ENCODE measurements at regions not wholly inside any gene's neighbourhood (a gene's known extent, or its start where the extent isn't known, plus 50 kb on each side); places are given as distances from the start of the nearest gene placed in this dataset.
"Not testable (repeated sequence)": the region's sequence is repeated elsewhere in the genome, so short reads cannot be mapped to it uniquely, and the experiment has no call there.

GRCh38 chr16:29602247-29602625 is 60.8 kb upstream of the SPN start:
- FAIRE-seq; intact Hi-C loops (cut with DNase I); H3K27me3 ChIP-seq (ENCODE audit: control insufficient read depth, insufficient read depth, low read length); H3K4me3 ChIP-seq (ENCODE audit: low read length in 3 of 3); H3K4me1 ChIP-seq (ENCODE audit: control insufficient read depth in 2 of 3, insufficient read depth in 2 of 3, low read depth in 1 of 3, low read length in 3 of 3); H3K27ac ChIP-seq (ENCODE audit: low read depth in 2 of 2, low read length in 2 of 2); H3K9ac ChIP-seq (ENCODE audit: low read length in 3 of 3); H3K36me3 ChIP-seq (ENCODE audit: control insufficient read depth in 2 of 3, insufficient read depth in 3 of 3, low read length in 3 of 3); H3K9me3 ChIP-seq (ENCODE audit: control insufficient read depth in 2 of 3, insufficient read depth in 1 of 3, low read length in 3 of 3): not testable (repeated sequence)
- peak in 4 of 5 donors; percentile 38 to 67 (median 54) for DNase-seq

GRCh38 chr16:29602683-29603088 is 60.4 kb upstream of the SPN start:
- FAIRE-seq; H3K4me3 ChIP-seq (ENCODE audit: low read length in 3 of 3); H3K27me3 ChIP-seq (ENCODE audit: control insufficient read depth, insufficient read depth, low read length); H3K9me3 ChIP-seq (ENCODE audit: control insufficient read depth in 2 of 3, insufficient read depth in 1 of 3, low read length in 3 of 3); H3K9ac ChIP-seq (ENCODE audit: low read length in 3 of 3); intact Hi-C loops (cut with DNase I); H3K27ac ChIP-seq (ENCODE audit: low read depth in 2 of 2, low read length in 2 of 2); H3K36me3 ChIP-seq (ENCODE audit: control insufficient read depth in 2 of 3, insufficient read depth in 3 of 3, low read length in 3 of 3); H3K4me1 ChIP-seq (ENCODE audit: control insufficient read depth in 2 of 3, insufficient read depth in 2 of 3, low read depth in 1 of 3, low read length in 3 of 3): not testable (repeated sequence)
- peak in 1 of 5 donors; percentile 35 for DNase-seq

GRCh38 chr16:29604631-29605549 is 58.2 kb upstream of the SPN start:
- H3K9ac ChIP-seq (ENCODE audit: low read length in 3 of 3); H3K9me3 ChIP-seq (ENCODE audit: control insufficient read depth in 2 of 3, insufficient read depth in 1 of 3, low read length in 3 of 3); FAIRE-seq; H3K27me3 ChIP-seq (ENCODE audit: control insufficient read depth, insufficient read depth, low read length); H3K36me3 ChIP-seq (ENCODE audit: control insufficient read depth in 2 of 3, insufficient read depth in 3 of 3, low read length in 3 of 3); H3K4me1 ChIP-seq (ENCODE audit: control insufficient read depth in 2 of 3, insufficient read depth in 2 of 3, low read depth in 1 of 3, low read length in 3 of 3); intact Hi-C loops (cut with DNase I); H3K27ac ChIP-seq (ENCODE audit: low read depth in 2 of 2, low read length in 2 of 2); H3K4me3 ChIP-seq (ENCODE audit: low read length in 3 of 3): not testable (repeated sequence)
- peak in 4 of 5 donors; percentile 62 to 71 (median 62) for DNase-seq

GRCh38 chr16:29605593-29606205 is 57.3 kb upstream of the SPN start:
- H3K9me3 ChIP-seq (ENCODE audit: control insufficient read depth in 2 of 3, insufficient read depth in 1 of 3, low read length in 3 of 3); H3K9ac ChIP-seq (ENCODE audit: low read length in 3 of 3); H3K27me3 ChIP-seq (ENCODE audit: control insufficient read depth, insufficient read depth, low read length); H3K27ac ChIP-seq (ENCODE audit: low read depth in 2 of 2, low read length in 2 of 2); H3K4me3 ChIP-seq (ENCODE audit: low read length in 3 of 3); FAIRE-seq; H3K4me1 ChIP-seq (ENCODE audit: control insufficient read depth in 2 of 3, insufficient read depth in 2 of 3, low read depth in 1 of 3, low read length in 3 of 3); H3K36me3 ChIP-seq (ENCODE audit: control insufficient read depth in 2 of 3, insufficient read depth in 3 of 3, low read length in 3 of 3); intact Hi-C loops (cut with DNase I): not testable (repeated sequence)
- DNase-seq = peak in 4 of 5 donors; percentile 49 to 62 (median 56)

GRCh38 chr16:29606669-29607427 is 56.2 kb upstream of the SPN start:
- not testable (repeated sequence) for H3K4me1 ChIP-seq (ENCODE audit: control insufficient read depth in 2 of 3, insufficient read depth in 2 of 3, low read depth in 1 of 3, low read length in 3 of 3); FAIRE-seq

GRCh38 chr16:29607428-29607823 is 55.6 kb upstream of the SPN start:
- intact Hi-C loops (cut with DNase I); H3K27me3 ChIP-seq (ENCODE audit: control insufficient read depth, insufficient read depth, low read length); H3K4me1 ChIP-seq (ENCODE audit: control insufficient read depth in 2 of 3, insufficient read depth in 2 of 3, low read depth in 1 of 3, low read length in 3 of 3); H3K9ac ChIP-seq (ENCODE audit: low read length in 3 of 3); H3K9me3 ChIP-seq (ENCODE audit: control insufficient read depth in 2 of 3, insufficient read depth in 1 of 3, low read length in 3 of 3); H3K27ac ChIP-seq (ENCODE audit: low read depth in 2 of 2, low read length in 2 of 2); H3K36me3 ChIP-seq (ENCODE audit: control insufficient read depth in 2 of 3, insufficient read depth in 3 of 3, low read length in 3 of 3); FAIRE-seq; H3K4me3 ChIP-seq (ENCODE audit: low read length in 3 of 3): not testable (repeated sequence)
- DNase-seq = peak in 2 of 5 donors; percentile 33 to 70

More at GRCh38 chr16:29606669-29607427, 56.2 kb upstream of the SPN start:
- H3K4me3 ChIP-seq (ENCODE audit: low read length in 3 of 3); H3K27me3 ChIP-seq (ENCODE audit: control insufficient read depth, insufficient read depth, low read length); H3K9me3 ChIP-seq (ENCODE audit: control insufficient read depth in 2 of 3, insufficient read depth in 1 of 3, low read length in 3 of 3); H3K36me3 ChIP-seq (ENCODE audit: control insufficient read depth in 2 of 3, insufficient read depth in 3 of 3, low read length in 3 of 3); H3K27ac ChIP-seq (ENCODE audit: low read depth in 2 of 2, low read length in 2 of 2); intact Hi-C loops (cut with DNase I); H3K9ac ChIP-seq (ENCODE audit: low read length in 3 of 3): not testable (repeated sequence)
- DNase-seq = peak in 1 of 5 donors; percentile 22

GRCh38 chr16:29612381-29613306 is 50.4 kb upstream of the SPN start:
- H3K9me3 ChIP-seq (ENCODE audit: control insufficient read depth in 2 of 3, insufficient read depth in 1 of 3, low read length in 3 of 3); H3K4me1 ChIP-seq (ENCODE audit: control insufficient read depth in 2 of 3, insufficient read depth in 2 of 3, low read depth in 1 of 3, low read length in 3 of 3); H3K36me3 ChIP-seq (ENCODE audit: control insufficient read depth in 2 of 3, insufficient read depth in 3 of 3, low read length in 3 of 3); FAIRE-seq; H3K27me3 ChIP-seq (ENCODE audit: control insufficient read depth, insufficient read depth, low read length); H3K27ac ChIP-seq (ENCODE audit: low read depth in 2 of 2, low read length in 2 of 2); intact Hi-C loops (cut with DNase I): not testable (repeated sequence)
- H3K4me3 ChIP-seq (ENCODE audit: low read length in 3 of 3) = peak overlapping the region; percentile 50 to 61 (median 56)
- DNase-seq = peak in 1 of 5 donors; percentile 53
- peak overlapping the region in 1 of 3 donors; percentile 40 for H3K9ac ChIP-seq (ENCODE audit: low read length in 3 of 3)
